Stimulated activated CD8-positive, alpha-beta memory T cell treated with anti-CD3 and anti-CD28 coated beads, Interleukin-2, amount 100 ng/mL, for 48 hours (primary cell): ENCODE measurements at regions not wholly inside any gene's neighbourhood (a gene's known extent, or its start where the extent isn't known, plus 50 kb on each side); places are given as distances from the start of the nearest gene placed in this dataset.

Experiments
- DNase-seq, 2 donors: peaks; one replicate each; pipeline ENCODE4 v3.0.0-alpha.2; 2020; ENCODE audit warnings: low read depth in 2 of 2

- no peak for DNase-seq
These were observed 73.5 kb upstream of the DST start for GRCh38 chr6:56716229-56716628.

GRCh38 chr6:56715741-56716140 is 73.1 kb upstream of the DST start:
- DNase-seq = no peak

GRCh38 chr6:56714982-56715456 is 72.3 kb upstream of the DST start:
- DNase-seq = no peak

GRCh38 chr6:56714273-56714672 is 71.6 kb upstream of the DST start:
- no peak for DNase-seq

GRCh38 chr6:56713254-56713672 is 70.6 kb upstream of the DST start:
- DNase-seq = no peak

GRCh38 chr6:56710967-56711366 is 68.3 kb upstream of the DST start:
- no peak for DNase-seq

- no peak for DNase-seq
These were observed 67.0 kb upstream of the DST start for GRCh38 chr6:56709650-56710049.

- DNase-seq = no peak
These were observed 66.3 kb upstream of the DST start for GRCh38 chr6:56708810-56709597.

- DNase-seq = no peak
These were observed 64.5 kb upstream of the DST start for GRCh38 chr6:56706981-56707726.

GRCh38 chr6:56699066-56699654 is 56.5 kb upstream of the DST start:
- no peak for DNase-seq

GRCh38 chr6:56695702-56696101 is 53.0 kb upstream of the DST start:
- DNase-seq = no peak

GRCh38 chr6:56694002-56694401 is 51.3 kb upstream of the DST start:
- DNase-seq = no peak

GRCh38 chr6:56693246-56693607 is 50.5 kb upstream of the DST start:
- DNase-seq = no peak

- no peak for DNase-seq
These were observed 50.0 kb upstream of the DST start for GRCh38 chr6:56692523-56693245.
